ENCODE measurements at regions not wholly inside any gene's neighbourhood (a gene's known extent, or its start where the extent isn't known, plus 50 kb on each side); places are given as distances from the start of the nearest gene placed in this dataset.

GRCh38 chr9:29714860-29715259 lies 2141.6 kb upstream of the C9orf72 start:
- Histone ChIP-seq H4K5ac (ENCODE audit: low read depth, low read length) (no peak overlapping the region), H2BK15ac (ENCODE audit: low read depth, low read length) (no peak overlapping the region), H3K36me3 (ENCODE audit: control insufficient read depth, insufficient read depth, low read length) (no peaks in the 10 kb centered on the region), H3K4me3 (ENCODE audit: insufficient read depth, low read depth, low read length) (no peak overlapping the region), H3K23ac (ENCODE audit: low read depth, low read length) (no peak overlapping the region), H2BK5ac (ENCODE audit: low read depth, low read length, poor library complexity, severe bottlenecking) (no peak overlapping the region), H4K20me1 (ENCODE audit: insufficient read depth, low read length) (no peaks in the 10 kb centered on the region), H3K9me3 (ENCODE audit: control insufficient read depth, insufficient read depth, low read length) (peaks cover 2% of the 10 kb centered on the region; the same call in 1 of the 2 replicates), H3K27ac (ENCODE audit: insufficient read depth, low read length) (no peak overlapping the region), H2BK120ac (ENCODE audit: low read depth, low read length) (no peak overlapping the region), H3K56ac (ENCODE audit: extremely low read depth, insufficient read depth, low read length) (no peak overlapping the region), H2BK20ac (ENCODE audit: low read depth, low read length) (no peak overlapping the region), H3K9ac (ENCODE audit: low read depth, low read length) (no peak overlapping the region), H2AK9ac (replicated peaks; ENCODE audit: low read depth, low read length, poor library complexity) (no peak overlapping the region), H3K27me3 (ENCODE audit: control insufficient read depth, insufficient read depth, low read length) (no peaks in the 10 kb centered on the region), H3K79me1 (ENCODE audit: low read depth in 1 of 2, low read length in 2 of 2) (no peaks in the 10 kb centered on the region), H3K4me2 (ENCODE audit: low read depth, low read length) (no peak overlapping the region), H3K4me1 (ENCODE audit: control insufficient read depth, insufficient read depth, low read length) (no peaks in the 10 kb centered on the region), H2AFZ (replicated peaks; ENCODE audit: low read length, poor library complexity) (no peak overlapping the region), H3K4ac (ENCODE audit: low read depth, low read length) (no peak overlapping the region), H2AK5ac (ENCODE audit: low read depth, low read length) (no peak overlapping the region), H3K9me1 (ENCODE audit: insufficient read depth, low read length) (no peaks in the 10 kb centered on the region), H3K14ac (replicated peaks; ENCODE audit: low read depth, low read length) (no peak overlapping the region), H3K18ac (ENCODE audit: low read depth, low read length) (no peak overlapping the region), H4K91ac (ENCODE audit: insufficient read depth, low read depth, low read length) (no peak overlapping the region), H4K8ac (ENCODE audit: low read depth in 2 of 2, low read length in 2 of 2) (no peak overlapping the region)
- no peak for TF ChIP-seq MXI1 (IDR thresholded peaks at IDR 0.05; ENCODE audit: borderline replicate concordance, low read depth, low read length)
- no peak for TF ChIP-seq FOS (IDR thresholded peaks at IDR 0.05; ENCODE audit: low read depth, low read length)
- ChIA-PET POLR2A (ENCODE audit: unreplicated experiment) (no interaction called here), CTCF (no interaction called here)
- ATAC-seq (ENCODE audit: low read depth) (no peak), DNase-seq (no peak)
- in situ Hi-C loops (cut with MboI; ENCODE audit: low sequenced_read_pairs) (no loop called here), dilution Hi-C loops (cut with HindIII; ENCODE audit: low sequenced_read_pairs, unreplicated experiment) (no loop called here), intact Hi-C loops (cut with micrococcal nuclease) (no loop called here)
- no CpG with 5 or more reads among the region's 2 CpGs for WGBS, 2 experiments (ENCODE audit: extremely low coverage in 2 of 2, insufficient read length in 1 of 2)
- no TSS peak for BruUV-seq (replicated peaks)
